Fibroblast of mammary gland (primary cell): ENCODE measurements at regions not wholly inside any gene's neighbourhood (a gene's known extent, or its start where the extent isn't known, plus 50 kb on each side); places are given as distances from the start of the nearest gene placed in this dataset.

Experiments used
- DNase-seq: peaks from one replicate; pipeline ENCODE4 v3.0.0-alpha.2; 2010; ENCODE audit warnings: low read depth
- H3K4me3 ChIP-seq: 2 replicates; pipeline ENCODE4 v1.5.1; 2011; ENCODE audit warnings: low read depth, mild to moderate bottlenecking, low read length, moderate library complexity; ENCODE audit not compliant: control insufficient read depth
- TF ChIP-seq, protein P1 (sequence below): conservative IDR thresholded peaks from 2 replicates; pipeline ENCODE4 v1.5.1; 2011; ENCODE audit warnings: low read depth, low read length, inconsistent platforms; ENCODE audit not compliant: control insufficient read depth, insufficient read depth

- no peak overlapping the region for H3K4me3 ChIP-seq
- DNase-seq: peak; percentile 13
- TF ChIP-seq, protein P1, sequence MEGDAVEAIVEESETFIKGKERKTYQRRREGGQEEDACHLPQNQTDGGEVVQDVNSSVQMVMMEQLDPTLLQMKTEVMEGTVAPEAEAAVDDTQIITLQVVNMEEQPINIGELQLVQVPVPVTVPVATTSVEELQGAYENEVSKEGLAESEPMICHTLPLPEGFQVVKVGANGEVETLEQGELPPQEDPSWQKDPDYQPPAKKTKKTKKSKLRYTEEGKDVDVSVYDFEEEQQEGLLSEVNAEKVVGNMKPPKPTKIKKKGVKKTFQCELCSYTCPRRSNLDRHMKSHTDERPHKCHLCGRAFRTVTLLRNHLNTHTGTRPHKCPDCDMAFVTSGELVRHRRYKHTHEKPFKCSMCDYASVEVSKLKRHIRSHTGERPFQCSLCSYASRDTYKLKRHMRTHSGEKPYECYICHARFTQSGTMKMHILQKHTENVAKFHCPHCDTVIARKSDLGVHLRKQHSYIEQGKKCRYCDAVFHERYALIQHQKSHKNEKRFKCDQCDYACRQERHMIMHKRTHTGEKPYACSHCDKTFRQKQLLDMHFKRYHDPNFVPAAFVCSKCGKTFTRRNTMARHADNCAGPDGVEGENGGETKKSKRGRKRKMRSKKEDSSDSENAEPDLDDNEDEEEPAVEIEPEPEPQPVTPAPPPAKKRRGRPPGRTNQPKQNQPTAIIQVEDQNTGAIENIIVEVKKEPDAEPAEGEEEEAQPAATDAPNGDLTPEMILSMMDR: no peak
Observed at GRCh38 chr1:80894921-80895320, 905.8 kb upstream of the ADGRL2 start.

DNA sequence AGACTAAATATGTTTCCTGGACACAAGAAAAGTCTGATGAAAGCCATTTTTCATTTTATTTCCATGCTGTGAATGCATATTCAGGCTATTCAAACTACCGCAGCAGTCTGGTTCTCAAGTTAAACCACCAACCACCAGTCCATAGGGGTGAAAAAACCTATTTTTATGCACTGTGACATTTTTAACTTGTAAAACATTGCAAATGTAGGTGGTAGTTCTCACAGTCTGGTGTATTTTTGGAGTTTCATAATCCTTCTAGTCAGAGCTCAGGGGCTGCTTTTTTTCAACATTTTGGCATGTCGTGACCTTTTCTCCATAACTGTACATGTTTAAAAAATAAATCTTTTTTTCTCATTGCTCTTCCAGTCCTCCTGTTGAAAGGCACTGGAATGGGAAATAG is 907.6 kb upstream of the ADGRL2 start:
- TF ChIP-seq, protein P1: no peak
- H3K4me3 ChIP-seq: no peak overlapping the region
- peak; percentile 35 for DNase-seq

DNA sequence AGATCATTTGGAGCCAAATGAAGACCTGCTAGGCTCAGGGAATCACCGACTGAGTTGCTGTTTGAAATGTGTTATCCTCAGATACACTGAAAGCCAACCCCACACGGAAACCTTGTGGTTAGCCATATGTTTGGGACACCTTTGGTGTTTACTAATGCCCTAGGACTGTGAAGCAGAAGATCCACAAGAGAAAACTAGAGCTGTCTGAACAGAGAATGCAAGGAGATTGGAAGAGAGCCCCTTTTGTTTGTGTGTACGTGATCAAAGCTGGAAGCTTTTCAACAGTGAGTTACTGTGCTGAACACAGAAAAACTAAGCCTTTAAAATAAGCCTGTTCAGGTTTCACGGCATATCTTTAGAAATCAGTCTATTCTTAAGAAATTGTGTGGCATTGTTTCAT is 908.2 kb upstream of the ADGRL2 start:
- DNase-seq: peak; percentile 12
- no peak overlapping the region for H3K4me3 ChIP-seq
- TF ChIP-seq, protein P1: no peak

GRCh38 chr1:80891871-80892270 is 908.9 kb upstream of the ADGRL2 start:
- H3K4me3 ChIP-seq: no peak overlapping the region
- TF ChIP-seq, protein P1: no peak
- no peak for DNase-seq

- TF ChIP-seq, protein P1: no peak
- no peak overlapping the region for H3K4me3 ChIP-seq
- peak; percentile 65 for DNase-seq
Observed at GRCh38 chr1:80882553-80882952, 918.2 kb upstream of the ADGRL2 start.

- no peak for DNase-seq
- TF ChIP-seq, protein P1: no peak
- H3K4me3 ChIP-seq: no peak overlapping the region
Observed at GRCh38 chr1:80878343-80878742, 922.4 kb upstream of the ADGRL2 start.

DNA sequence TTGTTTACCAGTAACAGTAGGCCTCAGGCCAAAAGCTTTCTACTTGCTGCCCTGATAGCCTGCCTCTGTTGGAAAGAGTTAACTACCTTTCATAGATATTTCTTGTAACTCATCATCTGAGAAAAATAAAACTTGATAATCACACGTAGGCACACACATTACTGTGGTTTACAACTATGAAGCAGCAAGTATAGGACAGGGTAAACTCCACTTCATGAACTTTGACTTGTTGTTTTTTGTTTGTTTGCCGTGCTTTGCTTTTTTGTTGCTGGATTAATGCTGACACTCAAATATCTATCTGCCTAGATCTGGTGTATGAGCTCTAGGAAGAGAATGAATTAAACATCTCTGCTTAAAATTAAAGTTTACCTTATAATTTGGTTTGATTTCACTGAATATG is 924.7 kb upstream of the ADGRL2 start:
- DNase-seq: no peak
- no peak overlapping the region for H3K4me3 ChIP-seq
- TF ChIP-seq, protein P1: no peak
